Right atrium auricular region (tissue), 2 donors: ENCODE measurements at regions not wholly inside any gene's neighbourhood (a gene's known extent, or its start where the extent isn't known, plus 50 kb on each side); places are given as distances from the start of the nearest gene placed in this dataset.

Source experiments
- DNase-seq: peaks from one replicate; pipeline ENCODE4 v3.0.0-alpha.2; 2019; ENCODE audit warnings: low spot score
- H3K27ac ChIP-seq, 2 donors: fragments of 200-600 bp; sonication (generic); 1 replicate in 1 of 2; 2 replicates in 1 of 2; pipeline ENCODE4 v1.5.1; 2016 to 2019
- H3K27me3 ChIP-seq, 2 donors: fragments of 200-600 bp; sonication (generic); one replicate each; pipeline versions ENCODE4 v1.5.1 to v1.6.0; 2017 to 2019
- H3K36me3 ChIP-seq: fragments of 200-600 bp; sonication (generic); one replicate; pipeline ENCODE4 v1.5.1; 2016
- H3K4me1 ChIP-seq, 2 donors: fragments of 200-600 bp; sonication (generic); one replicate each; pipeline versions ENCODE4 v1.5.1 to v1.6.0; 2017 to 2019
- H3K4me3 ChIP-seq, 2 donors: fragments of 200-600 bp; sonication (generic); 1 replicate in 1 of 2; 2 replicates in 1 of 2; pipeline ENCODE4 v1.5.1; 2017 to 2019; ENCODE audit warnings: mild to moderate bottlenecking in 1 of 2, moderate library complexity in 1 of 2
- H3K9me3 ChIP-seq, 2 donors: fragments of 200-600 bp; sonication (generic); one replicate each; pipeline ENCODE4 v1.5.1; 2019
- TF ChIP-seq, protein P1 (sequence below), 2 donors: fragments of 200-600 bp; sonication (generic); IDR thresholded peaks; one replicate each; pipeline ENCODE4 v1.5.1; 2019; ENCODE audit warnings: antibody characterized with exemption in 2 of 2

DNA sequence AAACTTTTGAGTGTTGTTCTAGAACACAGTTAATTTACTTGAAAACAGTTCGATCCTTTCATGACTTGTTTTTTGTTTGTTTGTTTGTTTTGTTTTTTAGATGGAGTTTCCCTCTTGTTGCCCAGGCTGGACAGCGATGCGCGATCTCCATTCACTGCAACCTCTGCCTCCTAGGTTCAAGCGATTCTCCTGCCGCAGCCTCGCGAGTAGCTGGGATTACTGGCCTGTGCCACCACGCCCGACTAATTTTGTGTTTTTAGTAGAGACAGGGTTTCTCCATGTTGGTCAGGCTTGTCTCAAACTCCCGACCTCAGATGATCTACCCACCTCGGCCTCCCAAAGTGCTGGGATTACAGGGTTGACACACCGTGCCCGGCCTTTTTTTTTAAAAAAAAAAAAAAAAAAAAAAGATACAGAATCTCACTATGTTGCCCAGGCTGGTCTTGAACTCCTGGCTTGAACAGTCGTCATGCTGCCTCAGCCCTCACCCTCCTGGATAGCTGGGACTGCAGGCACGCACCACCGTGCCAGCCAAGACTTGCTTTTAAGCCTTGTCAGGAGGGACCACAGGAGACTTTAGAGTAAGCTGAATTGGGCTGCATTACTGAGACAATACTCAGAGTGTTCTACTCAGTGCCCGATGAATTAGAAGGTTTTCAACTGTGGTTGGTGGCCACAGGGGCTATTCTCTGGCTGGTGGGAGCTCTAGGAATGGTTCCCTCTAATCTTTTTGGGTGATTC, 76.7 kb upstream of the SLC22A16 start:
- no peak overlapping the region for H3K27ac ChIP-seq
- TF ChIP-seq, protein P1, sequence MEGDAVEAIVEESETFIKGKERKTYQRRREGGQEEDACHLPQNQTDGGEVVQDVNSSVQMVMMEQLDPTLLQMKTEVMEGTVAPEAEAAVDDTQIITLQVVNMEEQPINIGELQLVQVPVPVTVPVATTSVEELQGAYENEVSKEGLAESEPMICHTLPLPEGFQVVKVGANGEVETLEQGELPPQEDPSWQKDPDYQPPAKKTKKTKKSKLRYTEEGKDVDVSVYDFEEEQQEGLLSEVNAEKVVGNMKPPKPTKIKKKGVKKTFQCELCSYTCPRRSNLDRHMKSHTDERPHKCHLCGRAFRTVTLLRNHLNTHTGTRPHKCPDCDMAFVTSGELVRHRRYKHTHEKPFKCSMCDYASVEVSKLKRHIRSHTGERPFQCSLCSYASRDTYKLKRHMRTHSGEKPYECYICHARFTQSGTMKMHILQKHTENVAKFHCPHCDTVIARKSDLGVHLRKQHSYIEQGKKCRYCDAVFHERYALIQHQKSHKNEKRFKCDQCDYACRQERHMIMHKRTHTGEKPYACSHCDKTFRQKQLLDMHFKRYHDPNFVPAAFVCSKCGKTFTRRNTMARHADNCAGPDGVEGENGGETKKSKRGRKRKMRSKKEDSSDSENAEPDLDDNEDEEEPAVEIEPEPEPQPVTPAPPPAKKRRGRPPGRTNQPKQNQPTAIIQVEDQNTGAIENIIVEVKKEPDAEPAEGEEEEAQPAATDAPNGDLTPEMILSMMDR (IDR thresholded peaks at IDR 0.05), result no peak
- H3K4me1 ChIP-seq, result peaks cover 0 to 4% of the 10 kb centered on the region in 2 donors
- no peaks in the 10 kb centered on the region for H3K36me3 ChIP-seq
- DNase-seq, result no peak
- peaks cover 0 to 12% of the 10 kb centered on the region in 2 donors for H3K9me3 ChIP-seq
- no peak overlapping the region for H3K4me3 ChIP-seq
- no peaks in the 10 kb centered on the region for H3K27me3 ChIP-seq

DNA sequence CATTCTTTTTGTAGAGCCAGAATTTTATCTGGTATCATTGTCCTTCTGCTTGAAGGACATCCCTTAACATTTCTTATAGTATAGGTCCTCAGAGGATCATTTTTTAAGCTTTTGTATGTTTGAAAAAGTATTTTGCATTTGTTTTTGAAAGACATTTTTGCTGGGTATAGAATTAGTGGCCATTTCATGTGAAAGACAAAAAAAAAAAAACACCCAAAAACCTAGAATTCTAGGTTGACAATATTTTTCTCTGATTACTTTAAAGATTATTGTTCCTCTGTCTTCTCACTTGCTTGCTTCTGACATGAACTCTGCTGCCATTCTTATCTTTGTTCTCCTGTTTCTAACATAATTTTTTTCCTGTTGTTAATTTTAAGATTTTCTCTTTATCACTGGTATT, 75.7 kb upstream of the SLC22A16 start:
- peaks cover 0 to 12% of the 10 kb centered on the region in 2 donors for H3K9me3 ChIP-seq
- no peaks in the 10 kb centered on the region for H3K27me3 ChIP-seq
- no peak overlapping the region for H3K27ac ChIP-seq
- TF ChIP-seq, protein P1 (IDR thresholded peaks at IDR 0.05), result no peak
- H3K4me3 ChIP-seq, result no peak overlapping the region
- DNase-seq, result no peak
- H3K36me3 ChIP-seq, result no peaks in the 10 kb centered on the region
- H3K4me1 ChIP-seq, result peaks cover 0 to 5% of the 10 kb centered on the region in 2 donors

DNA sequence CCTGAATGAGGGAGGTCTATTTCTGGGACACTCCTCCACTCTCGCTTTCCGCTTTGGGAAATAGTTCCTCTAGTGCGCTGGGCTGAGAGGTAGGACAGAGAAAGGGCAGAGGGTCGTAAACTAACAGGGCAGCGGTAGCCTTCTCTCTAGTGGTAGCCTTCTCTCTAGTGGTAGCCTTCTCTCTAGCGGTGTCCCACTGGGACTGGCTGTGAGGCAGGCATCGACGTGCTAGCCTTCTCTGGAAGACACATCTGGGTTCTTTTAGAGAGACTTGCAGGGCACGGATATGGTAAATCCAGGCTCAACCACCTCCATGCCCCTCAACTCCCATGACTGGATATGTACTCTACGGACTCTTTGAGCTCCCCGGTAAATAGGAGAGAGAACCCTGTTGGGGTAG, 74.7 kb upstream of the SLC22A16 start:
- peaks cover 0 to 5% of the 10 kb centered on the region in 2 donors for H3K4me1 ChIP-seq
- no peaks in the 10 kb centered on the region for H3K27me3 ChIP-seq
- H3K9me3 ChIP-seq, result peaks cover 0 to 12% of the 10 kb centered on the region in 2 donors
- H3K4me3 ChIP-seq, result no peak overlapping the region
- no peak for DNase-seq
- no peaks in the 10 kb centered on the region for H3K36me3 ChIP-seq
- TF ChIP-seq, protein P1 (IDR thresholded peaks at IDR 0.05), result no peak
- no peak overlapping the region for H3K27ac ChIP-seq

DNA sequence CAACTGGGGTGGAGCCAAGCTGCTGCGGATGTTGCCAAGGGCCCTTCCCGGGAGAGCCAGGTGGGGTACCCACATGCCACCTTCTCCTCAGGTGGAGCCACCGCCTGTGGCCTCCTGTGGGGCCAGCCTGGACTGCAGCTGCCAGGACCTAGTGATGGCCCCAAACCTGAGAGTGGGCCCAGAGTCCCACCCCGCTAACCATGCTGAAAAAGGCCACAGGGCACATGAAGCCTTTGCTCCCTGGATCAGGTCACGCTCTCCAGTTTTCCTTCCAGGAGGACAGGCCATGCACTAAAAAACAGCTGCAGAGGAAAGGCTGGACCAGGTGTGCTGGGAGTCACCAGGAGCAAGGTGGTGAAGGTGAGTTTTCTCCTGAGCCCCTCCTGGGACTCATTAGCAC, 73.9 kb upstream of the SLC22A16 start:
- no peaks in the 10 kb centered on the region for H3K36me3 ChIP-seq
- peaks cover 0 to 13% of the 10 kb centered on the region in 2 donors for H3K9me3 ChIP-seq
- H3K27ac ChIP-seq, result no peak overlapping the region
- H3K27me3 ChIP-seq, result no peaks in the 10 kb centered on the region
- H3K4me3 ChIP-seq, result no peak overlapping the region
- TF ChIP-seq, protein P1 (IDR thresholded peaks at IDR 0.05), result no peak
- peaks cover 0 to 5% of the 10 kb centered on the region in 2 donors for H3K4me1 ChIP-seq
- no peak for DNase-seq

DNA sequence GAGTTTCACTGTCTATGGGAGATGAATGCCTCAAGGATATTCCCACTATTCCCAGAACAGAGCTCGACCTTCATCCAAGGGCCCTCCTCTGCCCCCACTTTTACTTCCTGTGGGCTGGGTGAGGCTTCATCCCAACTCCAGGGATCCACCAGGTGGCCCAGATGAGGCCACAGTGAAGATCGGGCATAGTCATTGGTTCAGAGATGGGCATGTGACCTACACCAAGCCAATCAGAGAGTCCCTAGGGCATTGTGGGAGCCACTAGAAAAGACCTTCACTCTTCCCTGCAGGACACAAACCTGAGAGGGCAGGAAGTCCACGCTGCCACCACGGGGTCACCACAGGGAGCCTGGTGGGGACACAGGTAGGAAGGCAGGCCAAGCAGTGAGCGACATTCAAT, 72.9 kb upstream of the SLC22A16 start:
- TF ChIP-seq, protein P1 (IDR thresholded peaks at IDR 0.05), result no peak
- Histone ChIP-seq H3K4me3 (no peak overlapping the region), H3K36me3 (no peaks in the 10 kb centered on the region), H3K4me1 (peaks cover 0 to 7% of the 10 kb centered on the region in 2 donors), H3K27me3 (no peaks in the 10 kb centered on the region), H3K27ac (no peak overlapping the region), H3K9me3 (peaks cover 0 to 20% of the 10 kb centered on the region in 2 donors)
- DNase-seq, result no peak
